Adrenal gland (tissue), 9 donors: ENCODE measurements at regions not wholly inside any gene's neighbourhood (a gene's known extent, or its start where the extent isn't known, plus 50 kb on each side); places are given as distances from the start of the nearest gene placed in this dataset.

ENCODE experiments used
- DNase-seq, 7 donors: peaks; one replicate each; pipeline ENCODE4 v3.0.0-alpha.2; 2019 to 2020
- H3K27ac ChIP-seq, 5 donors: fragments of 200-600 bp; sonication (generic) in 4 of 5; 1 replicate in 3 of 5; 2 replicates in 2 of 5; pipeline versions ENCODE4 v1.5.1 to v1.8.0; 2016 to 2020; ENCODE audit warnings: mild to moderate bottlenecking in 1 of 5
- H3K27me3 ChIP-seq: fragments of 200-600 bp; 2 replicates; pipeline ENCODE4 v1.8.0; 2021
- H3K36me3 ChIP-seq, 2 donors: fragments of 200-600 bp; replicated peaks in 1 of 2; 1 replicate in 1 of 2; 2 replicates in 1 of 2; pipeline versions ENCODE4 v1.5.1 to v1.8.0; 2018 to 2022
- H3K4me1 ChIP-seq, 2 donors: fragments of 200-600 bp; replicated peaks in 1 of 2; 1 replicate in 1 of 2; 2 replicates in 1 of 2; pipeline versions ENCODE4 v1.5.1 to v1.8.0; 2018 to 2021
- H3K4me3 ChIP-seq, 4 donors: fragments of 200-600 bp; sonication (generic) in 3 of 4; one replicate each; pipeline ENCODE4 v1.5.1; 2016 to 2018
- H3K9me3 ChIP-seq, 3 donors: fragments of 200-600 bp; sonication (generic) in 1 of 3; replicated peaks in 1 of 3; 1 replicate in 2 of 3; 2 replicates in 1 of 3; pipeline versions ENCODE4 v1.5.1 to v1.8.0; 2016 to 2021
- CTCF ChIP-seq, 6 experiments: fragments of 450-650 bp in 4 of 6; fragments of 200-600 bp in 2 of 6; sonication (generic) in 1 of 6; IDR thresholded peaks; 1 replicate in 5 of 6; 2 replicates in 1 of 6; pipeline versions ENCODE4 v1.5.1 to v1.8.0; 2016 to 2021; ENCODE audit warnings: antibody characterized with exemption in 6 of 6, mild to moderate bottlenecking in 2 of 6, moderate library complexity in 1 of 6
- POLR2A ChIP-seq, 2 donors: fragments of 450-650 bp; IDR thresholded peaks; one replicate each; pipeline ENCODE4 v1.6.1; 2017; ENCODE audit warnings: antibody characterized with exemption in 2 of 2, mild to moderate bottlenecking in 2 of 2, moderate library complexity in 1 of 2
- WGBS, 4 donors: extraction: QIAGEN DNeasy Blood & Tissue Kit in 2 of 4; methylation state at CpG; one replicate each; pipeline versions ENCODE4 v1.1.5 to v1.1.7; 2013 to 2017; 5-methylcytosine and 5-hydroxymethylcytosine counted together
- intact Hi-C, 2 donors: fragments of 100-400 bp; cut with DNase I; formaldehyde crosslinking; loops; one replicate each; pipeline versions ENCODE4 v1.14.1 to v1.15.0; 2022 to 2023
- donor health status: healthy with polysubstance abuse.
- donor health status: Bipolar disorder and iron deficiency.
- donor health status: DM: yes; HTN: yes; CAD: no.
- donor health status: DM: no; HTN: no; CAD: no.
- donor health status: DM: no; HTN: no; CAD: no.

- no peaks in the 10 kb centered on the region for H3K36me3 ChIP-seq
- peak overlapping the region in 3 of 5 donors; percentile 4 to 90 (median 77) for H3K27ac ChIP-seq
- TF ChIP-seq CTCF (IDR thresholded peaks at IDR 0.05) (no peak), POLR2A (IDR thresholded peaks at IDR 0.05) (no peak)
- H3K4me1 ChIP-seq: no peaks in the 10 kb centered on the region
- intact Hi-C loops: no loop called here
- H3K27me3 ChIP-seq: no peaks in the 10 kb centered on the region
- DNase-seq: peak in 6 of 7 donors; percentile 21 to 76 (median 48)
- no peaks in the 10 kb centered on the region for H3K9me3 ChIP-seq
- no peak overlapping the region for H3K4me3 ChIP-seq
- WGBS, 4 donors: 65 to 72% (median 71%) methylated on average over 17 to 18 of the region's 18 CpGs
These were observed 357.2 kb upstream of the TNRC6C start for GRCh38 chr17:77601054-77601979.

DNA sequence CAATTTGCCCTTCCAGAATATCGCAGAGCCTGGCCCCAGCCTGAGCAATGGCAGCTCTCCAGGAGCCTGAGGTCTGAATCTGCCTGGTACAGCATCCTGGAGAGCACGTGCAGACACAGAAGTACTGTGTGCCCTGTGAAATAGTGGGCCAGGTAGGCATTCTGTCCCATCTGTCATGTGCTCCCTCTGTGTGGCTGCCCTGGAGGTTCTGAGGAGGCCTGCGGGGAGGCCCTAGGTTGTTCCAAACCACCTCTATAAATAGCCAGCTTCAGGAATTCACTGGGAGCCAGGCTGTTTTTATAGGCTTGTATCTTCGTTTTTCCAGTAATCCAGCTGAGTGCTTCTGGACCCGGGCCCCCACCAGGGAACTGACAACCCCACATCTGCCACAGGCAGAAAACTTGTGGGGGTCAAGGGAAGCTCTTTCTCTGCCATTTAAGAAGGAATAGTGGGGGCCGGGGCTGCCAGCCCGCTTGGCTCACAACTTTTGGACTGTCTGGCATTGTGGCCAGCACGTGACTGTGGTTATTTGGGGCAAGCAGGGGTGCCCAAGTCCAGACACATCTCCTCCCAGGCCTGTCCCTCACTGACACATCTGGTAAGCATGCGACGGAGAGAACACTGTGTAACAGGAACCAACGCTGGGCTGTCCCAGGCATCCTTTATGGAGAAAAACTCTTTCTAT, 356.3 kb upstream of the TNRC6C start:
- peak overlapping the region in 3 of 5 donors; percentile 4 to 90 (median 77) for H3K27ac ChIP-seq
- H3K27me3 ChIP-seq: no peaks in the 10 kb centered on the region
- intact Hi-C loops: no loop called here
- H3K4me3 ChIP-seq: no peak overlapping the region
- H3K9me3 ChIP-seq: no peaks in the 10 kb centered on the region
- 58 to 71% (median 65%) methylated on average over 8 to 11 of the region's 11 CpGs for WGBS, 4 donors
- DNase-seq: peak in 5 of 7 donors; percentile 26 to 67 (median 31)
- H3K4me1 ChIP-seq: no peaks in the 10 kb centered on the region
- TF ChIP-seq CTCF (IDR thresholded peaks at IDR 0.05) (no peak), POLR2A (IDR thresholded peaks at IDR 0.05) (no peak)
- H3K36me3 ChIP-seq: no peaks in the 10 kb centered on the region

- peak in 1 of 7 donors; percentile 48 for DNase-seq
- H3K4me1 ChIP-seq: no peaks in the 10 kb centered on the region
- 76 to 86% (median 84%) methylated on average over 23 to 24 of the region's 24 CpGs for WGBS, 4 donors
These were observed 355.4 kb upstream of the TNRC6C start for GRCh38 chr17:77602883-77603640.

More at GRCh38 chr17:77602883-77603640, 355.4 kb upstream of the TNRC6C start:
- no peaks in the 10 kb centered on the region for H3K27me3 ChIP-seq
- intact Hi-C loops: no loop called here
- no peak overlapping the region for H3K4me3 ChIP-seq
- TF ChIP-seq POLR2A (IDR thresholded peaks at IDR 0.05) (no peak), CTCF (IDR thresholded peaks at IDR 0.05) (no peak)
- peak overlapping the region in 4 of 5 donors; percentile 48 to 90 (median 64) for H3K27ac ChIP-seq
- no peaks in the 10 kb centered on the region for H3K36me3 ChIP-seq
- H3K9me3 ChIP-seq: no peaks in the 10 kb centered on the region
